NCI-H82 (cell line): ENCODE measurements at regions not wholly inside any gene's neighbourhood (a gene's known extent, or its start where the extent isn't known, plus 50 kb on each side); places are given as distances from the start of the nearest gene placed in this dataset.
A peak's percentile ranks its signal among the peaks of the same experiment; 100 is the strongest.
"Not testable (repeated sequence)": the region's sequence is repeated elsewhere in the genome, so short reads cannot be mapped to it uniquely, and the experiment has no call there.

Source experiments
- DNase-seq: peaks from one replicate; lab custom pipeline; 2025; lab: John Stamatoyannopoulos, UW

DNA sequence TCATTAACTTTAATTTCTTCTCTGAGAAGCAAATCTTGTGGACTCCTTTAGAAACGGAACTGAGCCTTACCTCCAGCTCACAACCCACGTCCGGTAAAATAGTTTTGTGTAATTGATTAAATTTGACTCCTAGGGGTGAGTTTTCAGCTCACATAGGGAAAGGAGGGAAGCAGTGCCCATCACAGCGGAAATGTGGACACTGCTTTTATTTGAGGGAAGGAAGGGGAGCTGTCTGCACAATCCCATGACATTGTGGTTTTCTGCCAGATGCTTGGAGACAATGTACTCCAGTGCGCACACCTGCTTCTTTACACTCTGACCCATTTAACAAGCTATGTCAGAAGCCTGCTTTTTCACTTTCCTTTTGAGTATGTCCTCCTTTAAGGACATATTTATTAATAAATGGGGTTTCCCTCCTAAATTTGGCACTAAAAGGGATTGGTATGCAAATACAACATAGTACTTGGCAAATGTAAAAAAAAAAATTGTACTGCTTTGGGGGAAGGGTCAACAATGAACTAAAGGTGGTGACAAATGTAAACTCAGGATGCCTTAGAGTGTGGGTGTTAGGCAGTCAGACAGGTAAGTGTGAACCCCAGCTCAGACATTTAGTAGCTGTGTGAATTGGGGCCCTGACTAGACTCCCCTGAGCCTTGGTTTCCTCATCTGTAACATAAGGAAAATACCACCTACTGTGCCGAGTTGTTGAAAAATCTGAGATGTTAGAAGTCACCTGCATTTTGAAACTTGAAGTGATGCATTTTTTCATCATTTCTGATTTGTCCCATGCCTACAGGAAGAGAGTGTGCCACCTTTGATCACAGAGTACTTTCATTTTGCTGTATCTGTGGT, 90.2 kb upstream of the KLF6 start:
- DNase-seq: no peak

GRCh38 chr10:3874610-3874989, 89.6 kb upstream of the KLF6 start:
- DNase-seq: not testable (repeated sequence)

DNA sequence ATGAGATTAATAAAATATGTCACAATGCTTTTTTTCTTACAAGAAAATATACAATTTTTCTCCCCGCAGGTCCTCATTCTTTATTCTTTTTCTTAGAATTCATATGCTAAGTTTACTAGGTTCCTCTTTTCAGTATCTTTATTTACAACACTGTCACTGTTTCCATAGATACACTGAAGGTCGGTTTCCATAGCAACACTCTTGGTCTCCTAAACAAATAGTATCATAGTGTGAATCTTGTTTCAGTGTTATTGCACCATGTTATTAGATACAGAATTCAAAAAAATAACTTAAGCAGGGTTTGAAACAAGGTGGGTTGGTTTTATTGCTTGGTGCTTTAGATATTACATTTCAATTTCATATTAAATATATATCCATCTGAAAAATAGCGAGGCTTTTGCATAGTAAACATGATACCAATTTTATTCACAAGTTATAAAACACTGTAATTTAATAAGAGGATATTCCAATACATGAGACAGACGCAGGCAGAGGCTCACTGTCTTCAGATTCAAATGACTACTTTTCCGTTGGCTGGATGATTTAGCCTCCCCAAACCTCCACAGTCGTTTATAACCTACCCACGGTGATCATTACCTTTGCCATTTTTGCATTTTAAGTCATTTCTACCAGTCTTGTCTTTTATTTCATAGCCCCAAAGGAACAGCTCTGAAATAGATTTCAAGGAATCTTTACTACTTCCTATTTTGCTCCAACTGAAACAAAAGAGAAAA, 88.9 kb upstream of the KLF6 start:
- no peak for DNase-seq

- DNase-seq: no peak
These were observed 87.8 kb upstream of the KLF6 start for GRCh38 chr10:3872712-3873329.

- peak; percentile 14 for DNase-seq
These were observed 86.5 kb upstream of the KLF6 start for GRCh38 chr10:3871424-3871996.

- DNase-seq: no peak
These were observed 84.0 kb upstream of the KLF6 start for GRCh38 chr10:3869036-3869435.

GRCh38 chr10:3868271-3868664, 83.3 kb upstream of the KLF6 start:
- DNase-seq: no peak

DNA sequence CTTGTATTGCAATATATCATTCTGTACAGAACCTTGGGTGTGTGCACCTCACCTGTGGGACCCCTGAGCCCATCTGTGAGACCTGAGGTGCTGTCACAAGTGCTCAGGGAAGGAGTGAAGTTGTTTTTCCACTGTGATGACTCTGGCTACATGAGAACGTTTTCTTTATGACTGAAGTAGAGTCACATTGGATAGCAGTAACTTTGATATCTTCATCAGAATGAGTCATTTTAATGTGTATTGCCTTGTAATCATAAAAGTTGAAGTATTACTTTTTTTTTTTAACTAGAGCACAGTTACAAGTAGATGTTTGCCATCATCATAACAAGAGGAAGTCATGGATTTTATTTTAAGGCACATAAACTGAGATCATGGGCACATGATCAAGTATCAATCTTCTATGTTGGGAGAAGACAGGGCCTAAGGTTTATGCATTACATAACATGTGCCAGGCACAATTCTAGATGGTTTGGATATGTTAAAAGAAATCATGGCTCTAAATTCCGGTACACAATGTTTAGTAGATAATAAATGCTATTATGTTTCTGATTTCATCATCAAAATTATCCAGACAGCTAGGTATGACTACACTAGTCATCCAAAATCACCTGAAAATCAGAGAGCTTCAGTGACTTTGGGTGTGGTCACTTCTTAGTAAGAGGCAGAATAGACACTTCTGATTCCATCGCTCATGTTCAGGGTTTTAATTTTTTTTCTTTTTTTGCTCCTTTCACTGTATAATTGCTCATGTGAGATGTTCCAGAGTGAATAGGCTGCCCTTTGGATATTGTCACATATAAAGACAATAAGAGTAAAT, 82.7 kb upstream of the KLF6 start:
- DNase-seq: no peak

- no peak for DNase-seq
These were observed 81.3 kb upstream of the KLF6 start for GRCh38 chr10:3866332-3866731.

DNA sequence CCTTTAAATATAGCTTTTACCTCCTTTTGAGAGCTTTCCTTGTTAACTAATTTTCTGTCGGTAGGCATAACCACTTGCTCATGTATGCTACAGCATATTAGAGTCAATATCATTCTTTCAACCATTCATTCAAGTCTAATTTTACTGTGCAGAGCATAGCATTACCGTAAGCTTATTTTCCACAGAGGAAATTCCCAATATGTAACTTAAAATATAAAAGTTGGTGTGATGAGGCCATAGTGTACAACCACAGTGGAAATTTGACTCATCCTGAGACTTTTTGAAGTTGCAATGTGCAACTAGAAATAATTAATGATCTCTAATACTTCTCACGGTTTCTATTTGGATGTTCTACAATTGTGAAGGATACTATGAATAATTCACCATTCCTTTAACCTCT, 80.6 kb upstream of the KLF6 start:
- DNase-seq: no peak

- DNase-seq: no peak
These were observed 76.8 kb upstream of the KLF6 start for GRCh38 chr10:3861795-3862194.

- no peak for DNase-seq
These were observed 73.2 kb upstream of the KLF6 start for GRCh38 chr10:3858051-3858845.

DNA sequence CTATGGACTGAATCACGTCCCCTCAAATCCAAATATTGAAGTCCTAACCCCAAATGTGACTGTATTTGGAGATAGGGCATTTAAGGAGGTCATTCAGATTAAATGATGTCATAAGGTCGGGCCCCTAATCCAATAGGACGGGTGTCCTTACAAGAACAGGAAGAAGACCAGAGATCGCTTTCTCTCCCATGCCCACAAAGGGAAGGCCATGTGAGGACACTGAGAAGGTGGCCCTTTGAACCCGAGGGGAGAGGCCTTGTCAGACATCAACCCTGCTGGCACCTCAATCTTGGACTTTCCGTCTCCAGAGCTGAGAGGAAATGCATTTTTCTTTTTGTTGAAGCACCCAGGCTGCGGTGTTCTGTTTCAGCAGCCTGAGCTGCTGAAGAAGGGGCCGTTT, 72.3 kb upstream of the KLF6 start:
- no peak for DNase-seq

GRCh38 chr10:3856593-3856992, 71.6 kb upstream of the KLF6 start:
- DNase-seq: no peak

DNA sequence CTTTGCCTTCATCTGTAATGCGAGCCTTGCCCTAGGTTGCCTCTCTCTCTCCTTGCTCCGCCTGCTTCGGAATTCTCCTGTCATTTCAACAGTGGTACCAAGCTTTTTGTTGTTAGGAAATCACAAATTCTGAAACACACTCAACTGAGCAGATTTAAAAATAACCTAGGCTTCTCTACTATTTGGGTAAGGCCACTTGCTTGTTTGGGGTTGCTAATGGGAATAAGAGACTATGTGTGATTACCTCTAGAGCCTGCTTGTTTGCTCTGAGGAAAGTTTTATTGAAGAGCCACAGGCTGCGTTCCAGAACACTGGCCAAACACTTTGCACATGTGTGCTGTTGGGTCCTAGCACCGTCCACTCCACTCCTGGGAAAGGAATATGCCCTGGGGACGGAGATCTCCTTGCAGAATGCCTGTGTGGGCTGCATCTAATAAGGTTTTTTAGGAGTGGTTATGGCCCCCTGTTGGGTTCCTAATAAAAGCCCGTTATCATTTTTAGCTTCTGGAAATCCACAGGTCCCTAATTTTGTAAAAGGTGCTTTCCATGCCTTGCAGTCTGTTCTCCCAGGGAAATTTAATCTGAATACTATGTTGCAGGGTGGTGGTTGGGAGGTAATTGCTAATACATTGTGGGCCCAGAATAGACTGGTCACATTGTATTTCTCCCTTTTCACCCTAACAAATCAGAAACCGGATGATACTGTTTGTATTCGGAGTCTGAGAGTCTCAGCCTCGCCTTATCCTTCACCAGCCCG, 68.7 kb upstream of the KLF6 start:
- DNase-seq: no peak

DNA sequence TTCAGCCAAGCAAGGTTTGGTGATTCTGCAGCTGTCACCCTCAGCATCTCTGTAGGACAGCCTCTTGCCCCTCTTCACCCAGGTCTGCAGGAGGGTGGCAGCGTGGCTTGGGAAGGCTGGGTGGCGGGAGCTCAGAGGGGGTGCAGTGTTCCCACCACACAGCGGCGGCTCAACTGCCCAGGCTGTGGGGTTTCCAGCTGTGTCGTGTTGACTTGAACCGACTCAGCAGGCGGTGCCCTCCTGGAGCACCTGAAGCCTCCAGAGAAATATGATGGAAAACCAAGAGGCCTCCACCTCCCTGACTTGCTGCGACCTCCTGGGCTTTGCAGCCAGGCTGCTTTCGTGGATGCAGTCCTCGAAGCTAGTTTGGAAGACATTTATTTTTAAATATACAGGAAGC, 68.0 kb upstream of the KLF6 start:
- no peak for DNase-seq

GRCh38 chr10:3852147-3852904, 67.3 kb upstream of the KLF6 start:
- DNase-seq: no peak

GRCh38 chr10:3850999-3851937, 66.3 kb upstream of the KLF6 start:
- no peak for DNase-seq
